Endothelial cell of umbilical vein (primary cell): ENCODE measurements at regions not wholly inside any gene's neighbourhood (a gene's known extent, or its start where the extent isn't known, plus 50 kb on each side); places are given as distances from the start of the nearest gene placed in this dataset.

ENCODE experiments used
- BruUV-seq: library from RNA; stranded (reverse); fragments of 400-500 nt; replicated peaks from 2 replicates; lab custom pipeline; 2021; lab: Mats Ljungman, UMichigan
- CTCF ChIA-PET: fragments of 300-600, 350-600 bp; sonication (Branson Sonifier 250); formaldehyde crosslinking; loops from one replicate; lab custom pipeline; 2021; ENCODE audit warnings: antibody characterized with exemption, inconsistent platforms; lab: Charles Lee
- POLR2A ChIA-PET: fragments of 300-600, 350-600 bp; sonication (Branson Sonifier 250); formaldehyde crosslinking; loops from one replicate; lab custom pipeline; 2021; ENCODE audit warnings: antibody characterized with exemption, inconsistent platforms; lab: Charles Lee
- DNase-seq: peaks from one replicate; pipeline ENCODE4 v3.0.0-alpha.2; 2011; ENCODE audit warnings: low read depth, low spot score
- FAIRE-seq: peaks from 2 replicates; lab custom pipeline; 2011; peaks lifted over from hg19 to GRCh38; lab: Jason Lieb, UNC
- H2AFZ ChIP-seq: 2 replicates; pipeline ENCODE4 v1.6.0; 2012; ENCODE audit warnings: low read depth, low read length, control low read depth, inconsistent platforms
- H3K27ac ChIP-seq: 2 replicates; pipeline ENCODE4 v1.5.1; 2011; ENCODE audit warnings: low read depth, mild to moderate bottlenecking, control low read depth, low read length, moderate library complexity; ENCODE audit not compliant: insufficient read depth
- H3K27me3 ChIP-seq, 2 experiments: 2 replicates each; pipeline versions ENCODE4 v1.6.0 to v1.6.1; 2011; ENCODE audit warnings: low read length in 2 of 2, mixed read lengths in 1 of 2; ENCODE audit not compliant: control insufficient read depth in 2 of 2, insufficient read depth in 2 of 2
- H3K36me3 ChIP-seq, 2 experiments: 2 replicates in 1 of 2; 3 replicates in 1 of 2; pipeline ENCODE4 v1.5.1; 2011; ENCODE audit warnings: low read length in 2 of 2, mild to moderate bottlenecking in 1 of 2, moderate library complexity in 1 of 2; ENCODE audit not compliant: control insufficient read depth in 2 of 2, insufficient read depth in 2 of 2; ENCODE audit errors: extremely low read depth in 1 of 2
- H3K4me1 ChIP-seq: 3 replicates; pipeline ENCODE4 v1.5.1; 2011; ENCODE audit warnings: mild to moderate bottlenecking, low read length; ENCODE audit not compliant: control insufficient read depth, insufficient read depth; ENCODE audit errors: extremely low read depth
- H3K4me2 ChIP-seq: 2 replicates; pipeline ENCODE4 v1.6.1; 2011; ENCODE audit warnings: low read length, control low read depth, mixed read lengths; ENCODE audit not compliant: insufficient read depth
- H3K4me3 ChIP-seq, 3 experiments: fragments of 200-600 bp in 1 of 3; sonication (generic), shearing (Covaris generic) in 1 of 3; replicated peaks in 1 of 3; 2 replicates each; pipeline ENCODE4 v1.5.1; 2011 to 2016; ENCODE audit warnings: control low read depth in 3 of 3, low read length in 3 of 3, mild to moderate bottlenecking in 2 of 3, inconsistent platforms in 1 of 3, low read depth in 1 of 3, moderate library complexity in 1 of 3; ENCODE audit not compliant: insufficient read depth in 1 of 3
- H3K79me2 ChIP-seq: 2 replicates; pipeline ENCODE4 v1.6.0; 2012; ENCODE audit warnings: low read length, inconsistent platforms; ENCODE audit not compliant: control insufficient read depth, insufficient read depth
- H3K9ac ChIP-seq: replicated peaks from 2 replicates; pipeline ENCODE3; 2011; ENCODE audit warnings: low read length, control low read depth; ENCODE audit not compliant: insufficient read depth; ENCODE audit errors: extremely low read depth
- H3K9me1 ChIP-seq: replicated peaks from 3 replicates; pipeline ENCODE4 v1.6.0; 2011; ENCODE audit warnings: mild to moderate bottlenecking, low read length; ENCODE audit not compliant: control insufficient read depth, insufficient read depth; ENCODE audit errors: extremely low read depth
- H3K9me3 ChIP-seq: replicated peaks from 2 replicates; pipeline ENCODE4 v1.5.1; 2012; ENCODE audit warnings: low read length, inconsistent platforms; ENCODE audit not compliant: control insufficient read depth, insufficient read depth
- H4K20me1 ChIP-seq: replicated peaks from 2 replicates; pipeline ENCODE3; 2011; ENCODE audit warnings: mild to moderate bottlenecking, low read length; ENCODE audit not compliant: control insufficient read depth, insufficient read depth; ENCODE audit errors: extremely low read depth
- EZH2 ChIP-seq: IDR thresholded peaks from 2 replicates; pipeline ENCODE4 v1.6.1; 2012; ENCODE audit warnings: borderline replicate concordance, low read depth, mild to moderate bottlenecking, moderate library complexity, low read length, inconsistent platforms; ENCODE audit not compliant: severe bottlenecking
- FOS ChIP-seq: IDR thresholded peaks from 2 replicates; pipeline ENCODE4 v1.6.1; 2011; ENCODE audit warnings: mild to moderate bottlenecking, low read length, moderate library complexity, borderline replicate concordance; ENCODE audit not compliant: insufficient read depth
- GATA2 ChIP-seq: IDR thresholded peaks from 2 replicates; pipeline ENCODE4 v1.7.0; 2011; ENCODE audit warnings: low read depth, mild to moderate bottlenecking, moderate library complexity, mixed read lengths, low read length; ENCODE audit not compliant: insufficient read length, insufficient read depth
- JUN ChIP-seq: IDR thresholded peaks from 2 replicates; pipeline ENCODE4 v1.6.1; 2011; ENCODE audit warnings: borderline replicate concordance, low read depth; ENCODE audit not compliant: insufficient read length, insufficient read depth
- MYC ChIP-seq: IDR thresholded peaks from one replicate; pipeline ENCODE4 v1.6.1; 2011; ENCODE audit warnings: mild to moderate bottlenecking, low read depth, low read length
- POLR2A ChIP-seq: IDR thresholded peaks from 2 replicates; pipeline ENCODE4 v1.6.1; 2012; ENCODE audit warnings: low read depth, mild to moderate bottlenecking, control low read depth, low read length
- POLR2AphosphoS5 ChIP-seq: IDR thresholded peaks from 2 replicates; pipeline ENCODE4 v1.6.1; 2012; ENCODE audit warnings: low read depth, mild to moderate bottlenecking, control low read depth, low read length, moderate library complexity; ENCODE audit not compliant: insufficient read depth
- dilution Hi-C: fragments of 300-500 bp; cut with MboI; formaldehyde crosslinking; loops from one replicate; pipeline ENCODE4 v1.15.0; 2019; ENCODE audit warnings: low sequenced_read_pairs; ENCODE audit not compliant: extremely low pct_ligation_motif_present
- intact Hi-C: fragments of 100-400 bp; cut with micrococcal nuclease; formaldehyde crosslinking; loops from one replicate; pipeline ENCODE4 v1.10.0; 2022
- TF ChIP-seq, protein P1 (sequence below), 2 donors: IDR thresholded peaks; 1 replicate in 1 of 2; 2 replicates in 1 of 2; pipeline ENCODE4 v1.5.1; 2011; ENCODE audit warnings: low read length in 2 of 2, mild to moderate bottlenecking in 2 of 2, moderate library complexity in 2 of 2, control low read depth in 1 of 2, inconsistent platforms in 1 of 2, low read depth in 1 of 2; ENCODE audit not compliant: insufficient read depth in 1 of 2; ENCODE audit errors: extremely low read depth in 1 of 2
- TF ChIP-seq, protein P2 (sequence below): IDR thresholded peaks from 2 replicates; pipeline ENCODE4 v1.6.1; 2011; ENCODE audit not compliant: insufficient read depth, insufficient read length

DNA sequence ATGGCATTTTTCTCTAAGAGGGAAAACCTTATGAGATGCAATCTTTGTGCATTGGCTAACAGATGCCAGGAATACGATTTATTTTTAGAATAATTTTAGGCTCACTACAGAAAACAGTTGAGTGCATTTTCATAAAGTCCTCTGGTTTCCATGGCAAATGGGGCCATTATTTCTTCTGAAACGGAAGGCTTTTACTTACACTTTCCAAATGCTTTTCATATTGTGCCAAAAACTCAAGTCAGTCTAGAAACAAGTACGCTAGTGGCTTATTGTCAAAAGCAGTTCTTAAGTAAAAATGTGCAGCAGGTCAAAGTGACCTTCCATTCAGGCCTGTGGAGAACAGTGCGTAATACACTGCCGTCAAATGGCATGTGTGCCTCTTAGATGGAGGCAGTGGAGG lies 628.7 kb downstream of the EFNB2 start:
- Histone ChIP-seq H3K9ac (no peak overlapping the region), H4K20me1 (no peaks in the 10 kb centered on the region), H3K4me3 (no peak overlapping the region), H2AFZ (no peak overlapping the region), H3K27me3 (no peaks in the 10 kb centered on the region), H3K9me1 (no peaks in the 10 kb centered on the region), H3K4me1 (no peaks in the 10 kb centered on the region), H3K4me2 (no peak overlapping the region), H3K27ac (no peak overlapping the region), H3K9me3 (no peaks in the 10 kb centered on the region), H3K79me2 (no peaks in the 10 kb centered on the region), H3K36me3 (no peaks in the 10 kb centered on the region)
- no peak for TF ChIP-seq POLR2A
- TF ChIP-seq FOS: no peak
- TF ChIP-seq, protein P1, sequence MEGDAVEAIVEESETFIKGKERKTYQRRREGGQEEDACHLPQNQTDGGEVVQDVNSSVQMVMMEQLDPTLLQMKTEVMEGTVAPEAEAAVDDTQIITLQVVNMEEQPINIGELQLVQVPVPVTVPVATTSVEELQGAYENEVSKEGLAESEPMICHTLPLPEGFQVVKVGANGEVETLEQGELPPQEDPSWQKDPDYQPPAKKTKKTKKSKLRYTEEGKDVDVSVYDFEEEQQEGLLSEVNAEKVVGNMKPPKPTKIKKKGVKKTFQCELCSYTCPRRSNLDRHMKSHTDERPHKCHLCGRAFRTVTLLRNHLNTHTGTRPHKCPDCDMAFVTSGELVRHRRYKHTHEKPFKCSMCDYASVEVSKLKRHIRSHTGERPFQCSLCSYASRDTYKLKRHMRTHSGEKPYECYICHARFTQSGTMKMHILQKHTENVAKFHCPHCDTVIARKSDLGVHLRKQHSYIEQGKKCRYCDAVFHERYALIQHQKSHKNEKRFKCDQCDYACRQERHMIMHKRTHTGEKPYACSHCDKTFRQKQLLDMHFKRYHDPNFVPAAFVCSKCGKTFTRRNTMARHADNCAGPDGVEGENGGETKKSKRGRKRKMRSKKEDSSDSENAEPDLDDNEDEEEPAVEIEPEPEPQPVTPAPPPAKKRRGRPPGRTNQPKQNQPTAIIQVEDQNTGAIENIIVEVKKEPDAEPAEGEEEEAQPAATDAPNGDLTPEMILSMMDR (IDR thresholded peaks at IDR 0.05; ENCODE audit: extremely low read depth in 1 of 2, insufficient read depth in 1 of 2, low read depth in 1 of 2, low read length in 2 of 2): no peak
- no peak for TF ChIP-seq POLR2AphosphoS5
- TF ChIP-seq EZH2: no peak
- TF ChIP-seq JUN: no peak
- TF ChIP-seq GATA2: no peak
- TF ChIP-seq, protein P2, sequence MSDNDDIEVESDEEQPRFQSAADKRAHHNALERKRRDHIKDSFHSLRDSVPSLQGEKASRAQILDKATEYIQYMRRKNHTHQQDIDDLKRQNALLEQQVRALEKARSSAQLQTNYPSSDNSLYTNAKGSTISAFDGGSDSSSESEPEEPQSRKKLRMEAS: no peak
- TF ChIP-seq MYC: no peak
- ChIA-PET POLR2A (no interaction called here), CTCF (no interaction called here)
- BruUV-seq: no TSS peak
- dilution Hi-C loops: no loop called here
- no peak for DNase-seq
- peak; percentile 40 for FAIRE-seq
- intact Hi-C loops: no loop called here
